HG03025 (cell line): ENCODE measurements at regions not wholly inside any gene's neighbourhood (a gene's known extent, or its start where the extent isn't known, plus 50 kb on each side); places are given as distances from the start of the nearest gene placed in this dataset.

Experiments
- ATAC-seq: cut with Tn5 transposase; IDR thresholded peaks from one replicate; pipeline ENCODE4 v1.9.1; 2021; ENCODE audit warnings: mild to moderate bottlenecking, moderate library complexity; ENCODE audit not compliant: unreplicated experiment, low FRiP score

- ATAC-seq: no peak
These were observed 57.3 kb upstream of the CREB1 start for GRCh38 chr2:207472343-207473048.

- ATAC-seq: no peak
These were observed 56.5 kb upstream of the CREB1 start for GRCh38 chr2:207473049-207473930.

GRCh38 chr2:207473931-207474235 lies 55.9 kb upstream of the CREB1 start:
- no peak for ATAC-seq

- no peak for ATAC-seq
These were observed 54.8 kb upstream of the CREB1 start for GRCh38 chr2:207474863-207475485.

GRCh38 chr2:207475546-207475945 lies 54.2 kb upstream of the CREB1 start:
- ATAC-seq: no peak

GRCh38 chr2:207477896-207478295 lies 51.9 kb upstream of the CREB1 start:
- no peak for ATAC-seq

GRCh38 chr2:207478572-207478971 lies 51.2 kb upstream of the CREB1 start:
- ATAC-seq: no peak

GRCh38 chr2:207479198-207479785 lies 50.5 kb upstream of the CREB1 start:
- ATAC-seq: no peak
